GM19025 (cell line): ENCODE measurements at regions not wholly inside any gene's neighbourhood (a gene's known extent, or its start where the extent isn't known, plus 50 kb on each side); places are given as distances from the start of the nearest gene placed in this dataset.

Source experiments
- ATAC-seq: cut with Tn5 transposase; IDR thresholded peaks from one replicate; pipeline ENCODE4 v1.9.1; 2021; ENCODE audit warnings: mild to moderate bottlenecking, low read depth, moderate library complexity; ENCODE audit not compliant: unreplicated experiment

- no peak for ATAC-seq
Measured at GRCh38 chr2:7280790-7281189, 363.6 kb downstream of the RNF144A start.

- no peak for ATAC-seq
Measured at GRCh38 chr2:7281231-7282201, 364.3 kb downstream of the RNF144A start.

GRCh38 chr2:7286120-7286519 is 368.9 kb downstream of the RNF144A start:
- no peak for ATAC-seq

GRCh38 chr2:7288484-7288883 is 371.3 kb downstream of the RNF144A start:
- no peak for ATAC-seq

GRCh38 chr2:7289697-7290096 is 372.5 kb downstream of the RNF144A start:
- no peak for ATAC-seq

- ATAC-seq, result no peak
Measured at GRCh38 chr2:7292154-7292691, 375.0 kb downstream of the RNF144A start.

GRCh38 chr2:7309582-7309981 is 392.4 kb downstream of the RNF144A start:
- ATAC-seq, result no peak

GRCh38 chr2:7324706-7325105 is 407.5 kb downstream of the RNF144A start:
- no peak for ATAC-seq

GRCh38 chr2:7325186-7325585 is 408.0 kb downstream of the RNF144A start:
- no peak for ATAC-seq

- no peak for ATAC-seq
Measured at GRCh38 chr2:7329465-7329864, 412.3 kb downstream of the RNF144A start.

GRCh38 chr2:7333189-7333765 is 416.1 kb downstream of the RNF144A start:
- no peak for ATAC-seq

- no peak for ATAC-seq
Measured at GRCh38 chr2:7333960-7334493, 416.8 kb downstream of the RNF144A start.

GRCh38 chr2:7338961-7339360 is 421.7 kb downstream of the RNF144A start:
- no peak for ATAC-seq

GRCh38 chr2:7346336-7346735 is 429.1 kb downstream of the RNF144A start:
- no peak for ATAC-seq

- no peak for ATAC-seq
Measured at GRCh38 chr2:7348761-7349160, 431.5 kb downstream of the RNF144A start.

GRCh38 chr2:7352191-7352590 is 435.0 kb downstream of the RNF144A start:
- ATAC-seq, result no peak

GRCh38 chr2:7353571-7353970 is 436.4 kb downstream of the RNF144A start:
- no peak for ATAC-seq

- no peak for ATAC-seq
Measured at GRCh38 chr2:7355781-7356180, 438.6 kb downstream of the RNF144A start.

- no peak for ATAC-seq
Measured at GRCh38 chr2:7356909-7357584, 439.8 kb downstream of the RNF144A start.

GRCh38 chr2:7357993-7358392 is 440.8 kb downstream of the RNF144A start:
- ATAC-seq, result no peak
